ENCODE measurements at regions not wholly inside any gene's neighbourhood (a gene's known extent, or its start where the extent isn't known, plus 50 kb on each side); places are given as distances from the start of the nearest gene placed in this dataset.

DNA sequence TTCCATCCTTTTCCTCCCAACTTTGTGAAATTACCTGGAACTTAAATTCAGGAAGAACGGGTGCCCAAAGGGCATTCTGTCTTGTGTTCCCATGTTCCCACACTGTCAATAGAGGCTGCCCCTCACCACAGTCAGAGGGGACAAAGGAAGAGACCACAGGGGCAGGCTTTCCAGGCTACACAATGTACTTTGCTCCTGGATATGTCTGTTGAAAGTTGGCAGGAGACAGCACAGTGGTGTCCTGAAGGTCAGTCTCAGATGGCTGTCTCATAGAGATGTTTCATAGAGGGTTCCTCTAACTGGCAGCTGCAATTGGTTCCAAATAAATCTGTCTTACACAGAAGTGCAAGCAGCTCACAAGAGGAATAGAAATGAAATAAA is 107.8 kb upstream of the TGFBR2 start:
- Histone ChIP-seq H3K9me1 (ENCODE audit: control insufficient read depth, extremely low read depth, insufficient read depth, low read length) (no peaks in the 10 kb centered on the region), H3K27me3 (ENCODE audit: control insufficient read depth, extremely low read depth, insufficient read depth, low read length) (no peaks in the 10 kb centered on the region), H3K4me2 (ENCODE audit: control insufficient read depth, extremely low read depth, insufficient read depth, low read depth, low read length) (no peak overlapping the region), H3K4me1 (ENCODE audit: control insufficient read depth, extremely low read depth, insufficient read depth, low read length) (peaks cover 36% of the 10 kb centered on the region), H2AFZ (ENCODE audit: control insufficient read depth, low read length) (no peak overlapping the region), H3K4me3 (ENCODE audit: control insufficient read depth in 2 of 3, extremely low read depth in 1 of 3, insufficient read depth in 2 of 3, low read depth in 1 of 3, low read length in 3 of 3) (no peak overlapping the region), H4K20me1 (ENCODE audit: control insufficient read depth, extremely low read depth, insufficient read depth, low read length) (no peaks in the 10 kb centered on the region), H3K9ac (ENCODE audit: control insufficient read depth, extremely low read depth, insufficient read depth, low read length) (no peak overlapping the region), H3K9me3 (ENCODE audit: control insufficient read depth, low read depth, low read length) (peaks cover 1% of the 10 kb centered on the region), H3K36me3 (ENCODE audit: control insufficient read depth in 2 of 2, extremely low read depth in 1 of 2, insufficient read depth in 2 of 2, low read length in 2 of 2) (no peaks in the 10 kb centered on the region), H3K27ac (ENCODE audit: control insufficient read depth, insufficient read depth, low read length) (no peak overlapping the region), H3K79me2 (ENCODE audit: control insufficient read depth, insufficient read depth, low read length) (no peaks in the 10 kb centered on the region)
- DNase-seq (ENCODE audit: low read depth, low spot score) (no peak), FAIRE-seq (no peak)
- TF ChIP-seq, protein P1, sequence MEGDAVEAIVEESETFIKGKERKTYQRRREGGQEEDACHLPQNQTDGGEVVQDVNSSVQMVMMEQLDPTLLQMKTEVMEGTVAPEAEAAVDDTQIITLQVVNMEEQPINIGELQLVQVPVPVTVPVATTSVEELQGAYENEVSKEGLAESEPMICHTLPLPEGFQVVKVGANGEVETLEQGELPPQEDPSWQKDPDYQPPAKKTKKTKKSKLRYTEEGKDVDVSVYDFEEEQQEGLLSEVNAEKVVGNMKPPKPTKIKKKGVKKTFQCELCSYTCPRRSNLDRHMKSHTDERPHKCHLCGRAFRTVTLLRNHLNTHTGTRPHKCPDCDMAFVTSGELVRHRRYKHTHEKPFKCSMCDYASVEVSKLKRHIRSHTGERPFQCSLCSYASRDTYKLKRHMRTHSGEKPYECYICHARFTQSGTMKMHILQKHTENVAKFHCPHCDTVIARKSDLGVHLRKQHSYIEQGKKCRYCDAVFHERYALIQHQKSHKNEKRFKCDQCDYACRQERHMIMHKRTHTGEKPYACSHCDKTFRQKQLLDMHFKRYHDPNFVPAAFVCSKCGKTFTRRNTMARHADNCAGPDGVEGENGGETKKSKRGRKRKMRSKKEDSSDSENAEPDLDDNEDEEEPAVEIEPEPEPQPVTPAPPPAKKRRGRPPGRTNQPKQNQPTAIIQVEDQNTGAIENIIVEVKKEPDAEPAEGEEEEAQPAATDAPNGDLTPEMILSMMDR (optimal IDR thresholded peaks at IDR 0.05 in 1 of 3, IDR thresholded peaks at IDR 0.05 in 1 of 3, conservative IDR thresholded peaks at IDR 0.05 in 1 of 3; ENCODE audit: extremely low read depth in 1 of 3, insufficient read depth in 2 of 3, low read length in 3 of 3), result no peak
- no peak for TF ChIP-seq EZH2 (IDR thresholded peaks at IDR 0.05; ENCODE audit: low read length)
- dilution Hi-C loops (cut with MboI; ENCODE audit: extremely low pct_ligation_motif_present, low sequenced_read_pairs), result no loop called here

DNA sequence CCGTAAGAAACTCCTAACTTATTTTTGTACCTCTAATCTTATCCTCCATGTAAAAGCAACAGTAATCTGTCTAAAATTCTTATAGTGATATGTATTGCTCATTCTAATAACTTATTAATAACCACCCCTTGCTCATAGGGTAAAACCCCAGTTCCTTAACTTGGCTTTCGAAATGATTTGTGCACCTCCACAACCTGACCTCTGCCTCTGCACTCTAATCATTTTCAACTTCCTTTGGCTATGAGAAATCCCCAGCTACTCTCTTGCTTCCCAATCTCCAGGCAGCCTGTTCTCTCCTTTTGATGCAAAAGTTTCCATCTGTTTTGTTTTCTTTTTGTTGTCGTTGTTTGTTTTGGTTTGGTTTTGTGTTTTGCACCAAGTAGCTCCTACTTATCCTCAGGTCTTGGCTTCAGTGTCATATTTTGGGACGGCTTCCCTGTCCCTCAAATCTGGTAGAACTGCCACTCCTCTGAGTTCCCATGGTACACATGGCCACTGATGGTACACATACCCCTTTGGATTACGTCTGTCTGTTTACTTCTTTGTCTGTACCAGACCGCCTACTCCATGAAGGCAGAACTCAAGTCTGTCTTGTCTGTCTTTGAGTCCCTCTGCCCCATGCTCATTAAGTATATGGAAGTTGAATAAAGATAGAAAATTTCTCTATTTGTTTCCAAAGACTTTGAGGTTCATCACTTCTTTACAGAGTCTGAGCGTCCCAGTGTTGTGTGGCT is 105.6 kb upstream of the TGFBR2 start:
- H3K27ac ChIP-seq (ENCODE audit: control insufficient read depth, insufficient read depth, low read length), result peak overlapping the region; percentile 81
- TF ChIP-seq, protein P1 (optimal IDR thresholded peaks at IDR 0.05 in 1 of 3, IDR thresholded peaks at IDR 0.05 in 1 of 3, conservative IDR thresholded peaks at IDR 0.05 in 1 of 3; ENCODE audit: extremely low read depth in 1 of 3, insufficient read depth in 2 of 3, low read length in 3 of 3), result no peak
- no peak for TF ChIP-seq EZH2 (IDR thresholded peaks at IDR 0.05; ENCODE audit: low read length)
- no peaks in the 10 kb centered on the region for H3K79me2 ChIP-seq (ENCODE audit: control insufficient read depth, insufficient read depth, low read length)
- H2AFZ ChIP-seq (ENCODE audit: control insufficient read depth, low read length), result no peak overlapping the region
- peaks cover 46% of the 10 kb centered on the region for H3K4me1 ChIP-seq (ENCODE audit: control insufficient read depth, extremely low read depth, insufficient read depth, low read length)
- H3K9me1 ChIP-seq (ENCODE audit: control insufficient read depth, extremely low read depth, insufficient read depth, low read length), result no peaks in the 10 kb centered on the region
- no peak overlapping the region for H3K4me3 ChIP-seq (ENCODE audit: control insufficient read depth in 2 of 3, extremely low read depth in 1 of 3, insufficient read depth in 2 of 3, low read depth in 1 of 3, low read length in 3 of 3)
- H3K9ac ChIP-seq (ENCODE audit: control insufficient read depth, extremely low read depth, insufficient read depth, low read length), result no peak overlapping the region
- no peaks in the 10 kb centered on the region for H3K27me3 ChIP-seq (ENCODE audit: control insufficient read depth, extremely low read depth, insufficient read depth, low read length)
- dilution Hi-C loops (cut with MboI; ENCODE audit: extremely low pct_ligation_motif_present, low sequenced_read_pairs), result no loop called here
- FAIRE-seq (no peak), DNase-seq (ENCODE audit: low read depth, low spot score) (no peak)
- peaks cover 1% of the 10 kb centered on the region for H3K9me3 ChIP-seq (ENCODE audit: control insufficient read depth, low read depth, low read length)
- no peaks in the 10 kb centered on the region for H3K36me3 ChIP-seq (ENCODE audit: control insufficient read depth in 2 of 2, extremely low read depth in 1 of 2, insufficient read depth in 2 of 2, low read length in 2 of 2)
- no peak overlapping the region for H3K4me2 ChIP-seq (ENCODE audit: control insufficient read depth, extremely low read depth, insufficient read depth, low read depth, low read length)
- no peaks in the 10 kb centered on the region for H4K20me1 ChIP-seq (ENCODE audit: control insufficient read depth, extremely low read depth, insufficient read depth, low read length)
